NB4 (cell line): ENCODE measurements at regions not wholly inside any gene's neighbourhood (a gene's known extent, or its start where the extent isn't known, plus 50 kb on each side); places are given as distances from the start of the nearest gene placed in this dataset.

Source experiments
- DNase-seq: peaks from one replicate; pipeline ENCODE4 v3.0.0; 2010; ENCODE audit warnings: low read depth
- H3K4me3 ChIP-seq: one replicate; pipeline ENCODE4 v1.5.1; 2011; ENCODE audit warnings: mild to moderate bottlenecking, low read depth, low read length, moderate library complexity
- MYC ChIP-seq: IDR thresholded peaks from 2 replicates; pipeline ENCODE4 v1.6.1; 2011; ENCODE audit warnings: low read depth, low read length
- POLR2A ChIP-seq: IDR thresholded peaks from 2 replicates; pipeline ENCODE4 v1.6.1; 2011; ENCODE audit warnings: mild to moderate bottlenecking; ENCODE audit not compliant: insufficient read length; ENCODE audit errors: extremely low read depth
- TF ChIP-seq, protein P1 (sequence below): IDR thresholded peaks from one replicate; pipeline ENCODE4 v1.5.1; 2012; ENCODE audit warnings: low read depth, low read length
- TF ChIP-seq, protein P2 (sequence below): IDR thresholded peaks from 2 replicates; pipeline ENCODE4 v1.6.1; 2011; ENCODE audit warnings: low read depth, low read length

DNA sequence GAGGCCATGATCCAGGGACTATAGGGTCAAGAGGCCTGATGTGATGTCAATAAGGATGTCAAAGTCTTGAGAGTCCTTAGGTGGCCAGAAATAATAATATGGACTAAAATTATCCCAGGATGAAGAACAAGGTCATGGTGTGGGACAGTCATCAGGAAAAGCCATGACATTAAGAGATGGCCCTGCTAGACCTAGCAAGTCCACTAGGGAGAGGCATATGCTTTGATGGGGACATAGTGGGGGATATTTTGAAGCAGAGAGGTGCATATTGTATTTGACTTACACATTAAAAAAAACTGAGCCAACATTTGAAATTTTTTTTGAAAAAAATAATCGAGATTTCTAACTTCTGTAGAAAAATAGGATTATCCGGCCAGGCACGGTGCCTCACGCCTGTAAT, 53.3 kb upstream of the CXCR4 start:
- no peak for DNase-seq
- no peak overlapping the region for H3K4me3 ChIP-seq
- TF ChIP-seq, protein P1, sequence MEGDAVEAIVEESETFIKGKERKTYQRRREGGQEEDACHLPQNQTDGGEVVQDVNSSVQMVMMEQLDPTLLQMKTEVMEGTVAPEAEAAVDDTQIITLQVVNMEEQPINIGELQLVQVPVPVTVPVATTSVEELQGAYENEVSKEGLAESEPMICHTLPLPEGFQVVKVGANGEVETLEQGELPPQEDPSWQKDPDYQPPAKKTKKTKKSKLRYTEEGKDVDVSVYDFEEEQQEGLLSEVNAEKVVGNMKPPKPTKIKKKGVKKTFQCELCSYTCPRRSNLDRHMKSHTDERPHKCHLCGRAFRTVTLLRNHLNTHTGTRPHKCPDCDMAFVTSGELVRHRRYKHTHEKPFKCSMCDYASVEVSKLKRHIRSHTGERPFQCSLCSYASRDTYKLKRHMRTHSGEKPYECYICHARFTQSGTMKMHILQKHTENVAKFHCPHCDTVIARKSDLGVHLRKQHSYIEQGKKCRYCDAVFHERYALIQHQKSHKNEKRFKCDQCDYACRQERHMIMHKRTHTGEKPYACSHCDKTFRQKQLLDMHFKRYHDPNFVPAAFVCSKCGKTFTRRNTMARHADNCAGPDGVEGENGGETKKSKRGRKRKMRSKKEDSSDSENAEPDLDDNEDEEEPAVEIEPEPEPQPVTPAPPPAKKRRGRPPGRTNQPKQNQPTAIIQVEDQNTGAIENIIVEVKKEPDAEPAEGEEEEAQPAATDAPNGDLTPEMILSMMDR: peak; percentile 19
- TF ChIP-seq, protein P2, sequence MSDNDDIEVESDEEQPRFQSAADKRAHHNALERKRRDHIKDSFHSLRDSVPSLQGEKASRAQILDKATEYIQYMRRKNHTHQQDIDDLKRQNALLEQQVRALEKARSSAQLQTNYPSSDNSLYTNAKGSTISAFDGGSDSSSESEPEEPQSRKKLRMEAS: no peak

- TF ChIP-seq, protein P1: no peak
- TF ChIP-seq MYC: no peak
- no peak for TF ChIP-seq POLR2A
- TF ChIP-seq, protein P2: no peak
- DNase-seq: peak; percentile 88
- H3K4me3 ChIP-seq: no peak overlapping the region
Observed at GRCh38 chr2:136168720-136169119, 50.8 kb upstream of the CXCR4 start.

DNA sequence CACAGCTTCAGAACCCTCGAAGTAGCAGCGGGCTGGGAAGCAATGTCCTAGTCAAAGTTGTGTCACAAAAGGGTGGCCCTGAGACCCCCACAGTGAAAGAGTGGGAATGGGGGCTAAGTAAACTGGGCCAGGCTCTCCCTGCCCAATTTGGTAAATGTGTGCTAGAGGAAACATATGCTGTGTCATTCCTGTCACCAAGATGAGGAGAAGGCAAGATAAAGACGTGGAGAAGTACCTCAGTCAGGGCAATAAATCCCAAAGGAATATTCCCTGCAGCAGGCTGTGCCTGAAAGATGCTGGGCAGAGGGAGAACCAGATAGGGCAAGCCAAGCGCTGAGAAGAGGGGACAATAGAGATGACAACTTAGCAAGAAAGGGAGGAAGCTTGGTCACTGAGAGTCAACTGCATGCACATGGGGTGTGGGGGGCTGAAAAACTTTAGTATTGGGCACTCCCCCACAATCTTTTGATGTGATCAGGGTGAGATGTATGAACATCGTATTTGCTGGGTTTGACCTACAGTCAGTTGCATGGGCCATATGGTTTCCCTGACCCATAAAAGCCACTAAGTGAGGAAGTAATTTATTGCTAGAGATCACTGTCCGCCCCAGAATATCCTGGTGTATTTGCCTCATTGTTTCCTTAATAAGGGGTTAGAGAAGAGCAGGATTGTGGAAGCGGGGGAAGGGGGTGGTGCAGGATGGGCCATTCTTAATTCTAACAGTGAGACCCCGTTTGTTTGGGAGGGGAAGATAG, 49.9 kb upstream of the CXCR4 start:
- peak; percentile 60 for DNase-seq
- TF ChIP-seq, protein P1: no peak
- TF ChIP-seq, protein P2: no peak
- TF ChIP-seq MYC: no peak
- no peak for TF ChIP-seq POLR2A
- no peak overlapping the region for H3K4me3 ChIP-seq
